ENCODE measurements at regions not wholly inside any gene's neighbourhood (a gene's known extent, or its start where the extent isn't known, plus 50 kb on each side); places are given as distances from the start of the nearest gene placed in this dataset.

DNA sequence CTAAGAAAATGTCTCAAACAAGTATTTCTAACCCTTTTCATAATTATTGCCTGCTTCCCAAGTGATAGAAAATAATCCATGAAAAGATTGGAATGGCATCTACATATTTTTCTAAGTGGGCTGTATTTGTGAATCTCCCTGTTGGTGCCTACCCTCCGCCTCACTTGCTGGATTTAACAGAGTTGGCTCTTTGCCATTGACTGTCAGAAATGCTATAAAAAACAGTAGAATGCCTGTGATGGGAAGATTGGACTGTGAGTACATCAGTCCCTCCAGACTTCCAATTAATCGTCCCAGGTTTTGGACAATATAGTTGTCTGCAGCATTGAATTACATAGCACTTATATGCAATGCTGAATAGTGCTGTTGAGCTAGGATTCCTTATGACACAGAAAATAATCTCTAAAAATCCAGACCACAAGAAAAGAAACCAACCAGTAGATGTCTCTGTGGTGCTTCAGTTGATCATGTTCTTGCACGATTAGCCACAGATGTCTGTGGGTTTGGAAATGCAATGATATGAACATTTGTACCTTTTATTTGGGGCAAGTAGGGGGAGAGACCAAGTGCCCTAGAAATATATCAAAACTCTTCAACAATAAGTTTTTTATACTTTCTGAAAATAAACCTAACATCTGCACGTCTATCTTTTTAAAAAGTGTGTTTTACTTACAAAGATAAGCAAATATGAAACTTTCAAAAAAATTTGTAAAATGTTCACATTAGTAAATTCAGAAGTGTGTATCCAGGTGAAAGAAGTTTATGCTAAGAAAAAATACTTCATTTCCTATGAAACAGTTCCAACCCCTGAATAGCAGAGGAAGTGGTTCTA lies 88.5 kb downstream of the DYNAP start (continued):
- TF ChIP-seq, protein P1, sequence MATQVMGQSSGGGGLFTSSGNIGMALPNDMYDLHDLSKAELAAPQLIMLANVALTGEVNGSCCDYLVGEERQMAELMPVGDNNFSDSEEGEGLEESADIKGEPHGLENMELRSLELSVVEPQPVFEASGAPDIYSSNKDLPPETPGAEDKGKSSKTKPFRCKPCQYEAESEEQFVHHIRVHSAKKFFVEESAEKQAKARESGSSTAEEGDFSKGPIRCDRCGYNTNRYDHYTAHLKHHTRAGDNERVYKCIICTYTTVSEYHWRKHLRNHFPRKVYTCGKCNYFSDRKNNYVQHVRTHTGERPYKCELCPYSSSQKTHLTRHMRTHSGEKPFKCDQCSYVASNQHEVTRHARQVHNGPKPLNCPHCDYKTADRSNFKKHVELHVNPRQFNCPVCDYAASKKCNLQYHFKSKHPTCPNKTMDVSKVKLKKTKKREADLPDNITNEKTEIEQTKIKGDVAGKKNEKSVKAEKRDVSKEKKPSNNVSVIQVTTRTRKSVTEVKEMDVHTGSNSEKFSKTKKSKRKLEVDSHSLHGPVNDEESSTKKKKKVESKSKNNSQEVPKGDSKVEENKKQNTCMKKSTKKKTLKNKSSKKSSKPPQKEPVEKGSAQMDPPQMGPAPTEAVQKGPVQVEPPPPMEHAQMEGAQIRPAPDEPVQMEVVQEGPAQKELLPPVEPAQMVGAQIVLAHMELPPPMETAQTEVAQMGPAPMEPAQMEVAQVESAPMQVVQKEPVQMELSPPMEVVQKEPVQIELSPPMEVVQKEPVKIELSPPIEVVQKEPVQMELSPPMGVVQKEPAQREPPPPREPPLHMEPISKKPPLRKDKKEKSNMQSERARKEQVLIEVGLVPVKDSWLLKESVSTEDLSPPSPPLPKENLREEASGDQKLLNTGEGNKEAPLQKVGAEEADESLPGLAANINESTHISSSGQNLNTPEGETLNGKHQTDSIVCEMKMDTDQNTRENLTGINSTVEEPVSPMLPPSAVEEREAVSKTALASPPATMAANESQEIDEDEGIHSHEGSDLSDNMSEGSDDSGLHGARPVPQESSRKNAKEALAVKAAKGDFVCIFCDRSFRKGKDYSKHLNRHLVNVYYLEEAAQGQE (IDR thresholded peaks at IDR 0.05; ENCODE audit: borderline replicate concordance), result peak; percentile 73; the same call in 1 of the 2 replicates
- TF ChIP-seq, protein P1 (CRISPR knock-in tag; IDR thresholded peaks at IDR 0.05; ENCODE audit: low read depth), result no peak
